Esophagus muscularis mucosa (tissue), 4 donors: ENCODE measurements at regions not wholly inside any gene's neighbourhood (a gene's known extent, or its start where the extent isn't known, plus 50 kb on each side); places are given as distances from the start of the nearest gene placed in this dataset.

Experiments
- DNase-seq: peaks from one replicate; pipeline ENCODE4 v3.0.0-alpha.2; 2017; ENCODE audit errors: extremely low spot score
- H3K27ac ChIP-seq, 4 donors: fragments of 200-600 bp; sonication (generic); replicated peaks in 1 of 4; 1 replicate in 3 of 4; 2 replicates in 1 of 4; pipeline ENCODE4 v1.5.1; 2016 to 2019; ENCODE audit warnings: mild to moderate bottlenecking in 1 of 4
- H3K27me3 ChIP-seq, 4 donors: fragments of 200-600 bp; sonication (generic); one replicate each; pipeline versions ENCODE4 v1.5.1 to v1.6.0; 2016 to 2019
- H3K36me3 ChIP-seq, 4 donors: fragments of 200-600 bp; sonication (generic); one replicate each; pipeline ENCODE4 v1.5.1; 2016 to 2019
- H3K4me1 ChIP-seq, 4 donors: fragments of 200-600 bp; sonication (generic); one replicate each; pipeline ENCODE4 v1.5.1; 2016 to 2019
- H3K4me3 ChIP-seq, 4 donors: fragments of 200-600 bp; sonication (generic); 1 replicate in 2 of 4; 2 replicates in 2 of 4; pipeline ENCODE4 v1.5.1; 2016 to 2019; ENCODE audit warnings: mild to moderate bottlenecking in 4 of 4, moderate library complexity in 1 of 4
- H3K9me3 ChIP-seq, 4 donors: fragments of 200-600 bp; sonication (generic); 1 replicate in 3 of 4; 2 replicates in 1 of 4; pipeline ENCODE4 v1.5.1; 2016 to 2019
- EP300 ChIP-seq: sonication (generic); formaldehyde crosslinking; IDR thresholded peaks from one replicate; pipeline ENCODE4 v1.6.1; 2017; ENCODE audit warnings: antibody characterized with exemption
- POLR2A ChIP-seq: fragments of 450-650 bp; IDR thresholded peaks from one replicate; pipeline ENCODE4 v1.6.1; 2017; ENCODE audit warnings: antibody characterized with exemption, moderate library complexity, mild to moderate bottlenecking, low read depth
- POLR2AphosphoS5 ChIP-seq, 2 donors: sonication (generic); formaldehyde crosslinking; IDR thresholded peaks; one replicate each; pipeline ENCODE4 v1.6.1; 2017; ENCODE audit warnings: antibody characterized with exemption in 2 of 2
- WGBS: methylation state at CpG from one replicate; pipeline ENCODE4 v1.1.5; 2018; 5-methylcytosine and 5-hydroxymethylcytosine counted together
- intact Hi-C: fragments of 100-400 bp; cut with DNase I; formaldehyde crosslinking; loops from one replicate; pipeline ENCODE4 v1.15.1; 2023
- TF ChIP-seq, protein P1 (sequence below), 3 experiments: fragments of 200-600 bp in 2 of 3; fragments of 450-650 bp in 1 of 3; sonication (generic) in 2 of 3; IDR thresholded peaks; one replicate each; pipeline ENCODE4 v1.5.1; 2017 to 2019; ENCODE audit warnings: antibody characterized with exemption in 3 of 3, mild to moderate bottlenecking in 2 of 3, moderate library complexity in 1 of 3

DNA sequence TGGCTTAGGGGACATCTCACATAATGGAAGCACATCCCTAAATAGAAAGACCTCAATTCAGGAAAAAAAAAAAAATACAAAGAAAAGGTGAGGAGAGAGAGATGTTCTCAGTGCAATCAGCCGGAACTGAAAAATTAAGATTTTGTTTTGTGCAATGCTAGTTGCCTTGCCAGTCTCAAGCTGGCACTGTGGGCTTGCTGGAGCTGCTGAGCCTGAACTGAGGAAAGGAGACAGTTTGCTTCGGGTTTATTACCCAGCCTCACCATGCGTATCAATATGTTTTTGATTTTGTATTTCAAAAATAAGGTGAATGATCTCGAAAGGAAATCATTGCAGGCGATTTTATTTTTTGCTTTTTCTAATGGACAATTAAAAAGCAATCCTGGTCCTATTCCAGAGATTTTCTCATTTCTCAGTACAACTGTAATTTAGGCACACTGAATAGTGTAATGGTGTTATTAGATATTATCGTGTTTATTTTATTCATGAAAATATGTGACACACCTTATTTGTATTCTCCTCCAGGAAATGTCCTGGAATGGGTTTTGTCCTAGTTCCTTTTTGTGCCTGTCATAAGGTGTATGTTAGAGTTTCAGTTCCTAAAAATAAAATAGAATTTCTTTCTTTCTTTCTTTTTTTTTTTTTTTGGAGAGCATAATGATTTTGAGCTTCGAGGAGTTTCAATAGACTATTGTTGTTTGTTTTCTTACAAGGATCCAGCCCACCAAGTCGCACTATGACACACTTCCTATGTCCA lies 72.8 kb upstream of the ZEB2 start:
- Histone ChIP-seq H3K36me3 (no peaks in the 10 kb centered on the region), H3K9me3 (no peaks in the 10 kb centered on the region), H3K27me3 (no peaks in the 10 kb centered on the region), H3K27ac (no peak overlapping the region), H3K4me3 (no peak overlapping the region), H3K4me1 (peaks cover 0 to 4% (median 0%) of the 10 kb centered on the region in 4 donors)
- TF ChIP-seq POLR2AphosphoS5 (IDR thresholded peaks at IDR 0.05) (no peak), EP300 (no peak), POLR2A (no peak)
- TF ChIP-seq, protein P1, sequence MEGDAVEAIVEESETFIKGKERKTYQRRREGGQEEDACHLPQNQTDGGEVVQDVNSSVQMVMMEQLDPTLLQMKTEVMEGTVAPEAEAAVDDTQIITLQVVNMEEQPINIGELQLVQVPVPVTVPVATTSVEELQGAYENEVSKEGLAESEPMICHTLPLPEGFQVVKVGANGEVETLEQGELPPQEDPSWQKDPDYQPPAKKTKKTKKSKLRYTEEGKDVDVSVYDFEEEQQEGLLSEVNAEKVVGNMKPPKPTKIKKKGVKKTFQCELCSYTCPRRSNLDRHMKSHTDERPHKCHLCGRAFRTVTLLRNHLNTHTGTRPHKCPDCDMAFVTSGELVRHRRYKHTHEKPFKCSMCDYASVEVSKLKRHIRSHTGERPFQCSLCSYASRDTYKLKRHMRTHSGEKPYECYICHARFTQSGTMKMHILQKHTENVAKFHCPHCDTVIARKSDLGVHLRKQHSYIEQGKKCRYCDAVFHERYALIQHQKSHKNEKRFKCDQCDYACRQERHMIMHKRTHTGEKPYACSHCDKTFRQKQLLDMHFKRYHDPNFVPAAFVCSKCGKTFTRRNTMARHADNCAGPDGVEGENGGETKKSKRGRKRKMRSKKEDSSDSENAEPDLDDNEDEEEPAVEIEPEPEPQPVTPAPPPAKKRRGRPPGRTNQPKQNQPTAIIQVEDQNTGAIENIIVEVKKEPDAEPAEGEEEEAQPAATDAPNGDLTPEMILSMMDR (IDR thresholded peaks at IDR 0.05): no peak
- intact Hi-C loops: no loop called here
- DNase-seq: no peak
- WGBS: 79% methylated on average over 8 of the region's 8 CpGs

DNA sequence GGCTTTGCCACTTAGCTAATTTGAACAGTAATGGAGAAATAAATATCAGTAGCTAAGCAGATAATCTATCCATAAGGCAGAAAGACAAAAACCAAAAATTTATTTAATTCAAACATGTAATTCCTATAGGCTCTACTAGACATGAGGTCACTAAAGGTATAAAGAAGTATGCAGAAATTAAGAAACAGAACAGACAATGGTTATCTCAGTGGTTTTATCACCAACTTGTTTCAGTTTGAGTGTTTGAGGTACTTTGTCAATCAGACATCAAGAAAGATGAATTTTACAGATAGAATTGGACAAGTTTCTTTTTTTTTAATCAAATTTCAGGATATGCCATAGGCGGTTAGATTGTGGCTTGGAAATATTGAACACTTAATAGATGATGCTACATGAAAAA lies 67.4 kb upstream of the ZEB2 start:
- intact Hi-C loops: no loop called here
- DNase-seq: no peak
- TF ChIP-seq EP300 (no peak), POLR2AphosphoS5 (IDR thresholded peaks at IDR 0.05) (no peak), POLR2A (no peak)
- TF ChIP-seq, protein P1 (IDR thresholded peaks at IDR 0.05): no peak
- Histone ChIP-seq H3K27me3 (no peaks in the 10 kb centered on the region), H3K4me3 (no peak overlapping the region), H3K27ac (no peak overlapping the region), H3K36me3 (no peaks in the 10 kb centered on the region), H3K9me3 (no peaks in the 10 kb centered on the region), H3K4me1 (peaks cover 0 to under 1% (median 0%) of the 10 kb centered on the region in 4 donors)
- WGBS: 93% methylated on average over 1 of the region's 1 CpG

DNA sequence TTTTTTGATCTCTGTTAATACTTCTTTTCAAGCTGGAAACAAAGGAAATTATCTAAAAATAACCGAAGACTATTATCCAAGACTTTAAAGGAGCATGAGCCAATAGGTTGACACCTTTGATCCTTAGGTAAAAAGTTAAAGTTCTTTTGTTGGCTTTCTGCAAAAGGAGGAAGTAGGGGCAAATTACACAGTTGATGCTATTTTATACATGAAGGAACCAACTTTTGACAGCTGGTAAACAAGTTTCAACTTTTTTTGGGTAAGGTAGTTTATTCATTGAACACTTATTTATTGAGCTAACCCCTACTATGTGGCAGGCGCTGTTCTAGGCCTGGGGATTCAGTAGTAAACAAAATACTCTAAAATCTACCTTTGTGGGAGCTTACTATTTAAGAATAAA lies 66.6 kb upstream of the ZEB2 start:
- 87% methylated on average over 2 of the region's 2 CpGs for WGBS
- TF ChIP-seq, protein P1 (IDR thresholded peaks at IDR 0.05): no peak
- TF ChIP-seq POLR2A (no peak), EP300 (no peak)
- Histone ChIP-seq H3K4me1 (peaks cover 0 to 9% (median 0%) of the 10 kb centered on the region in 4 donors), H3K4me3 (no peak overlapping the region), H3K36me3 (no peaks in the 10 kb centered on the region), H3K9me3 (no peaks in the 10 kb centered on the region), H3K27ac (no peak overlapping the region), H3K27me3 (no peaks in the 10 kb centered on the region)
- intact Hi-C loops: no loop called here
- DNase-seq: no peak

DNA sequence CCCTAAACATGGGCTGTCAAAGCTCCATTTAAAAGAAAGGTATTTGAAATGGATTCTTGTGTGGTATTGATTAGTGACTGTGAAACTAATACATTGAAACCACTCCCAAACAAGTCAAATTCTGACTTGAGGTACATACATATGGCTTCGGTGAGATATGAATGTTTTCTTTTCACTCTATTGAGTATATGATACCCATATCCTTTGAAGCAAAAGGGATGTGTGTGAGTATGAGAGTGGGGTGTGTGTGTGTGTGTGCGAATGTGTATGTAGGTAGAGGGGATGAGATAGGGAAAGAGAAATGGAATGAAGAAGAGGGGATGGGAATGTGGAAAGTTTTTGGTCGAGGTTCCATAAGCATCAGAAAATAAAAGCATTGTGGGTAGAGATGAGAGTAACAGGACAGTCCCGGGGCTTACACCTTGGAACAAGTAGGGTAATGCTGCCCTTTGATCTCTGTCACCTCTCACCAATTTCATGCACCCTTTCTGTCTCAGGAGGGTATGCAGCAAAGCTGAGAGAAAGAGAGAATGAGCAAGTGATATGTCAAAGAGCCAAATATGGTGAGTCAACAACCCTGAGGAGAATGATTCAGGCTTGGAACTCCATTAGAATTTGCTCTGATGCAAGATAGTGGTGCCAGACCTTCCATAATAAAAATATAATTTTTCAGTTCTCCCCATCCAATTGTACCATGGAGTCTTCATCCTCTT lies 64.0 kb upstream of the ZEB2 start:
- H3K4me3 ChIP-seq: no peak overlapping the region
- TF ChIP-seq POLR2AphosphoS5 (IDR thresholded peaks at IDR 0.05): no peak
- TF ChIP-seq, protein P1 (IDR thresholded peaks at IDR 0.05): no peak
- H3K9me3 ChIP-seq: no peaks in the 10 kb centered on the region
- peaks cover 0 to 10% (median 0%) of the 10 kb centered on the region in 4 donors for H3K4me1 ChIP-seq
- intact Hi-C loops: no loop called here
- no peak for DNase-seq
- no peaks in the 10 kb centered on the region for H3K36me3 ChIP-seq
- no peak overlapping the region for H3K27ac ChIP-seq
- WGBS: 95% methylated on average over 4 of the region's 4 CpGs
- no peaks in the 10 kb centered on the region for H3K27me3 ChIP-seq
